Smooth muscle cell (in vitro differentiated cells): ENCODE measurements at regions not wholly inside any gene's neighbourhood (a gene's known extent, or its start where the extent isn't known, plus 50 kb on each side); places are given as distances from the start of the nearest gene placed in this dataset.

Experiments
- DNase-seq: peaks from one replicate; lab custom pipeline; 2025; ENCODE audit not compliant: unreplicated experiment; lab: John Stamatoyannopoulos, UW
- H2AFZ ChIP-seq: fragments of 200-600 bp; sonication (generic); 2 replicates; pipeline ENCODE4 v1.6.0; 2016; ENCODE audit warnings: antibody characterized with exemption, low read depth, mild to moderate bottlenecking
- H3F3A ChIP-seq: fragments of 200-600 bp; sonication (generic); 2 replicates; pipeline ENCODE4 v1.6.0; 2017; ENCODE audit warnings: antibody characterized with exemption, low read depth
- H3K27ac ChIP-seq: fragments of 200-600 bp; sonication (generic); 2 replicates; pipeline ENCODE4 v1.5.1; 2016; ENCODE audit warnings: low read depth, mild to moderate bottlenecking
- H3K27me3 ChIP-seq: fragments of 200-600 bp; sonication (generic); 2 replicates; pipeline ENCODE4 v1.6.1; 2016; ENCODE audit warnings: low read depth, mild to moderate bottlenecking
- H3K36me3 ChIP-seq: fragments of 200-600 bp; sonication (generic); 2 replicates; pipeline ENCODE4 v1.5.1; 2016; ENCODE audit warnings: low read depth
- H3K4me1 ChIP-seq: fragments of 200-600 bp; sonication (generic); 2 replicates; pipeline ENCODE4 v1.5.1; 2016; ENCODE audit warnings: low read depth
- H3K4me2 ChIP-seq: fragments of 200-600 bp; sonication (generic); 2 replicates; pipeline ENCODE4 v1.6.0; 2016; ENCODE audit warnings: mild to moderate bottlenecking
- H3K4me3 ChIP-seq: fragments of 200-600 bp; sonication (generic); 2 replicates; pipeline ENCODE4 v1.5.1; 2016; ENCODE audit warnings: mild to moderate bottlenecking
- H3K79me2 ChIP-seq: fragments of 200-600 bp; sonication (generic); 2 replicates; pipeline ENCODE4 v1.6.0; 2016; ENCODE audit warnings: low read depth, mild to moderate bottlenecking
- H3K9ac ChIP-seq: fragments of 200-600 bp; sonication (generic); 2 replicates; pipeline ENCODE4 v1.6.0; 2016; ENCODE audit warnings: low read depth
- H3K9me3 ChIP-seq: fragments of 200-600 bp; sonication (generic); replicated peaks from 2 replicates; pipeline ENCODE4 v1.5.1; 2016; ENCODE audit warnings: low read depth
- H4K20me1 ChIP-seq: fragments of 200-600 bp; sonication (generic); 2 replicates; pipeline ENCODE4 v1.6.0; 2016; ENCODE audit warnings: low read depth
- WGBS: methylation state at CpG from one replicate; pipeline ENCODE4 v1.1.7; 2016; ENCODE audit warnings: low lambda C conversion rate; 5-methylcytosine and 5-hydroxymethylcytosine counted together
- TF ChIP-seq, protein P1 (sequence below): fragments of 200-600 bp; sonication (generic); IDR thresholded peaks from 2 replicates; pipeline ENCODE4 v1.5.1; 2017; ENCODE audit warnings: borderline replicate concordance, mild to moderate bottlenecking, antibody characterized with exemption; ENCODE audit not compliant: insufficient read depth, poor library complexity, severe bottlenecking

DNA sequence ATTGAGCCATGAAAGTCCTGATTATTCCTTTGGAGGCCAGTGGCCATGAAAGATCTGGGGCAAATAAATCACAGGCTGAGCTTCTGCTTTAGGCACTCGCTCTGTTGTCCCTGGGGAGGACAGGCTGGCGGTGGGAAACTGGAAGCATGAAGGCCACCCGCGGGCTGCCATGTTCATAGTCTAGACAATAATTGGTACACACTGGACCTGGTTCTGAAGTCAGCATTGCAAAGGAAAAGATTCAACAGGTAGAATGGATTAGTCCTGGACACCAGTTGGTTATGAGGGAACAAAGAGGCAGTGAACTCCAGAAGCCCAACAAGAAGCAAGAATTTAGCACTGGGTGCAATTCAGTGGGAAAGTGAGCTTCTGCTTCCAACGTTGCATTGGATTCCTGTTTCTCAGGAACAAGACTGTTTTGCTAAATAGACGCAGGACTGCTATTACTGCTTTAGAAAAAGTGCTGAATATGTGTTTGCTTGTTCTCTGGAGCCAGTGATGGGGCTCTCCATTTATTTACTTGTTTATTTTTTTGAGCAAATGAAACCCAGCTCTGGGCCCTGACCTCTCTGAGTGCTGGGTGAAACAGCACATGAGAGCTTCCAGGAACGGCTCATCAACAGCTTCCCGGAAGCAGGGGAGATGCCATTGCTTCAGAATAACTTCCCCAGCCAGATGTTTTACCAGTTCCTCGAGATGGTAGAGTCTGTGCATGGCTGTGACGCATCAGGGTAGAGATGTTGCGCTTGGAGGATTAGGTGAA lies 336.4 kb downstream of the ZNF536 start:
- Histone ChIP-seq H2AFZ (no peak overlapping the region), H3F3A (no peaks in the 10 kb centered on the region), H3K79me2 (no peaks in the 10 kb centered on the region), H3K4me2 (no peak overlapping the region), H3K27ac (no peak overlapping the region), H3K9ac (no peak overlapping the region), H3K9me3 (no peaks in the 10 kb centered on the region), H3K4me3 (no peak overlapping the region), H3K4me1 (peaks cover 6% of the 10 kb centered on the region), H3K36me3 (no peaks in the 10 kb centered on the region), H4K20me1 (no peaks in the 10 kb centered on the region), H3K27me3 (no peaks in the 10 kb centered on the region)
- TF ChIP-seq, protein P1, sequence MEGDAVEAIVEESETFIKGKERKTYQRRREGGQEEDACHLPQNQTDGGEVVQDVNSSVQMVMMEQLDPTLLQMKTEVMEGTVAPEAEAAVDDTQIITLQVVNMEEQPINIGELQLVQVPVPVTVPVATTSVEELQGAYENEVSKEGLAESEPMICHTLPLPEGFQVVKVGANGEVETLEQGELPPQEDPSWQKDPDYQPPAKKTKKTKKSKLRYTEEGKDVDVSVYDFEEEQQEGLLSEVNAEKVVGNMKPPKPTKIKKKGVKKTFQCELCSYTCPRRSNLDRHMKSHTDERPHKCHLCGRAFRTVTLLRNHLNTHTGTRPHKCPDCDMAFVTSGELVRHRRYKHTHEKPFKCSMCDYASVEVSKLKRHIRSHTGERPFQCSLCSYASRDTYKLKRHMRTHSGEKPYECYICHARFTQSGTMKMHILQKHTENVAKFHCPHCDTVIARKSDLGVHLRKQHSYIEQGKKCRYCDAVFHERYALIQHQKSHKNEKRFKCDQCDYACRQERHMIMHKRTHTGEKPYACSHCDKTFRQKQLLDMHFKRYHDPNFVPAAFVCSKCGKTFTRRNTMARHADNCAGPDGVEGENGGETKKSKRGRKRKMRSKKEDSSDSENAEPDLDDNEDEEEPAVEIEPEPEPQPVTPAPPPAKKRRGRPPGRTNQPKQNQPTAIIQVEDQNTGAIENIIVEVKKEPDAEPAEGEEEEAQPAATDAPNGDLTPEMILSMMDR = no peak
- DNase-seq = no peak
- WGBS = 91% methylated on average over 11 of the region's 11 CpGs

DNA sequence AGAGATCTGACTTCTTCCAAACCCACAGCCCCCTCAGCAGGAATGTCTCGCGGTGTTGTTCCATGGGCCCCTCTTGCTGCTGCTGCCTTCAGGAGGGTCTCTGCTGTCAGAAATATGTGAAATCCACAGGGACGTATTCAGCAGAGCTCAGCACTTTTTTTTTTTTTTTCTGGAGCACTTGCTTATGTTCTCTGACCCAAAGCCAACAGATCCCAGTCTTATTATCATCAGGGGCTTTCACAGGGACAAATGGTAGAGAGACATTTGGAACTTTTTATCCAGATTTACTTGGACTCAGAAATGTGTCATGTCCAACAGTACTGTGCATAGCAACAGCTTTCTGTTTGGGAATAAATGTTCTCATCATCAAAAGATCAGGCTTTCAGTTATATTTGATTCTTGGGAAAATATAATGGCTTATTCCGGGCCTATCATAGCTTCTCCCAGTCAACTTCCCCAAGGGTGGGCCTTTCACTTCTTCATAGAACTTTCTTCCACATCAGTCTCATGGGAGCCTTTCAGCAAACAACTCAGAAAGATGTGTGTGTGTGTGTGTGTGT lies 332.7 kb downstream of the ZNF536 start:
- 97% methylated on average over 4 of the region's 4 CpGs for WGBS
- no peak for DNase-seq
- no peaks in the 10 kb centered on the region for H3K9me3 ChIP-seq
- no peaks in the 10 kb centered on the region for H3K36me3 ChIP-seq
- H3F3A ChIP-seq = no peaks in the 10 kb centered on the region
- TF ChIP-seq, protein P1 = no peak
- no peak overlapping the region for H3K4me2 ChIP-seq
- H3K79me2 ChIP-seq = no peaks in the 10 kb centered on the region
- H3K4me3 ChIP-seq = no peak overlapping the region
- no peak overlapping the region for H3K9ac ChIP-seq
- no peaks in the 10 kb centered on the region for H3K4me1 ChIP-seq
- H2AFZ ChIP-seq = no peak overlapping the region
- H4K20me1 ChIP-seq = no peaks in the 10 kb centered on the region
- no peak overlapping the region for H3K27ac ChIP-seq
- H3K27me3 ChIP-seq = no peaks in the 10 kb centered on the region

DNA sequence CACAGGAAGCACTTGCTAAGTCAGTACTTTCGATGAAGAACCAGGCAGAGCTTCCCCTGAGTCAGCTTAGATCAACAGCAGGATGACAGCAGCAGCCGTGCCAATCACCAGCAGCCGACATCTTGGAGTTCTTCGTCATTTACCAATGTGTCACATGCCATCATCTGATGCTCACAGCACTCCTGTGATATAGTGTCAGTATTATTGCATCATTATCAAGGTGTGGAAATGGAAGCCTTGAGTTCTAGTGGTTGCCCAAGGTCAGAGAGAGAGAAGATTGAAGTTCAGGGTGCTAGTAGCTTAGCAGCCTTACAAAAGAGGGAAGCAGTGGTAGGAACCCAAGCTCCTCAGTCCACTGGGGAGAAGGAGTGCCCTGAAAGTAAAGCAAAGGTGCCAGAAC lies 331.5 kb downstream of the ZNF536 start:
- DNase-seq = no peak
- H3K4me1 ChIP-seq = no peaks in the 10 kb centered on the region
- no peak overlapping the region for H2AFZ ChIP-seq
- TF ChIP-seq, protein P1 = no peak
- no peak overlapping the region for H3K9ac ChIP-seq
- H3K4me3 ChIP-seq = no peak overlapping the region
- no peaks in the 10 kb centered on the region for H4K20me1 ChIP-seq
- no peaks in the 10 kb centered on the region for H3K36me3 ChIP-seq
- no peaks in the 10 kb centered on the region for H3K79me2 ChIP-seq
- no peak overlapping the region for H3K4me2 ChIP-seq
- 87% methylated on average over 4 of the region's 4 CpGs for WGBS
- H3K9me3 ChIP-seq = no peaks in the 10 kb centered on the region
- H3K27ac ChIP-seq = no peak overlapping the region
- H3F3A ChIP-seq = no peaks in the 10 kb centered on the region
- H3K27me3 ChIP-seq = no peaks in the 10 kb centered on the region

DNA sequence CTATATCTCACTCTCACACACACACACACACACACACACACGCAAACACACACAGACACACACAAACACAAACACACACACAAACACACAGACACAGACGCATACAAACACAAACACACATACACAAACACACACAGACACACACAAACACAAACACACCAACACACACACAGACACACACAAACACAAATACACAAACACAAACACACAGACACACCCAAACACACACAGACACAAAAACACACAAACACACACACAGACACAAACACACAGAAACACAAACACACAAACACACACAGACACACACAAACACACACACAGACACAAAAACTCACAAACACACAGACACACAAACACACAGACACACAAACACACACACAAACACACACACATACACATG lies 329.0 kb downstream of the ZNF536 start:
- TF ChIP-seq, protein P1 = no peak
- no peak overlapping the region for H3K4me3 ChIP-seq
- H3K9ac ChIP-seq = no peak overlapping the region
- H3K27ac ChIP-seq = no peak overlapping the region
- H2AFZ ChIP-seq = no peak overlapping the region
- no peaks in the 10 kb centered on the region for H3K4me1 ChIP-seq
- DNase-seq = no peak
- H3K4me2 ChIP-seq = no peak overlapping the region
- H3K79me2 ChIP-seq = no peaks in the 10 kb centered on the region
- WGBS = 84% methylated on average over 2 of the region's 2 CpGs
- no peaks in the 10 kb centered on the region for H3F3A ChIP-seq
- no peaks in the 10 kb centered on the region for H3K27me3 ChIP-seq
- no peaks in the 10 kb centered on the region for H3K9me3 ChIP-seq
- no peaks in the 10 kb centered on the region for H4K20me1 ChIP-seq
- H3K36me3 ChIP-seq = no peaks in the 10 kb centered on the region
